Daoy (cell line): ENCODE measurements at regions not wholly inside any gene's neighbourhood (a gene's known extent, or its start where the extent isn't known, plus 50 kb on each side); places are given as distances from the start of the nearest gene placed in this dataset.
A peak's percentile ranks its signal among the peaks of the same experiment; 100 is the strongest.
"Not testable (repeated sequence)": the region's sequence is repeated elsewhere in the genome, so short reads cannot be mapped to it uniquely, and the experiment has no call there.

Experiments
- DNase-seq: peaks from one replicate; pipeline ENCODE4 v3.0.0-alpha.2; 2015; ENCODE audit warnings: low read depth

DNA sequence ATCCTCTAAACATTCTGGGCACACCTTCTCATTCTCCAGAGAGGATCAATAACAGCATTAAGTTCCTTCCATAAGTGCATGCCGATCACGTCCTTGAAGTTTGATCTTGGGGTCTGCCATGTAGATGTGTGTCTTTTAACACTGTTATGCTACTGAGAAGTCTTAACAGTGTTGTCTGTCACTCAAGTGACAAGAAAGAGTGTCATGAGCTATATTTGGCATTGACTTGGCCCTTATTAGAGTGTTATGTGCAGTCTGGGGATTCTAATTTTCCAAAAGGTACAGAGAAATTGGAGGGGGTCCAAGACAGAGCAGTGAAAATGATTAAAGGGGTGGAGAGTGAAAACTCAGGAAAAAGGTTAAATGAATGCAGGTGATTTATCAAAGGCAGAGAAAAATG lies 107.1 kb upstream of the OPCML start:
- no peak for DNase-seq

DNA sequence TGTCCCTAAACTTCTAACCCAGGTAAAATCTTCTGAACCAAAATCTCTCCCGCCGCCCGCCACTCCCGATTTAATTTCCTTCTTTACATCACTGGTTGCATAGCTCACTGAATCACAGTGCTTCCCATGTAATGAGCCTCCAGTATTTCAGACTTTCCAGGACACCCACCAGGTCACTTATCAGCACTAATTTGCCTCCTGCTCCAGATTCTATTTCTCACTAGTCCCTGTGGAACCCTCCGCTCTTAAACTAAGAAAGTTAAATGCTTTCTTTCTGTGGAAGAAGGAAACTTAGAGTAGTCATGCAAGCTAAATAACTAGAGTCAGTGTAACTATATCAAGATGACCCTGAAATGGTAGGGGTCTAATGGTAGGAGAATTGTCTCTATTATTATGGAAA lies 106.6 kb upstream of the OPCML start:
- DNase-seq, result no peak

DNA sequence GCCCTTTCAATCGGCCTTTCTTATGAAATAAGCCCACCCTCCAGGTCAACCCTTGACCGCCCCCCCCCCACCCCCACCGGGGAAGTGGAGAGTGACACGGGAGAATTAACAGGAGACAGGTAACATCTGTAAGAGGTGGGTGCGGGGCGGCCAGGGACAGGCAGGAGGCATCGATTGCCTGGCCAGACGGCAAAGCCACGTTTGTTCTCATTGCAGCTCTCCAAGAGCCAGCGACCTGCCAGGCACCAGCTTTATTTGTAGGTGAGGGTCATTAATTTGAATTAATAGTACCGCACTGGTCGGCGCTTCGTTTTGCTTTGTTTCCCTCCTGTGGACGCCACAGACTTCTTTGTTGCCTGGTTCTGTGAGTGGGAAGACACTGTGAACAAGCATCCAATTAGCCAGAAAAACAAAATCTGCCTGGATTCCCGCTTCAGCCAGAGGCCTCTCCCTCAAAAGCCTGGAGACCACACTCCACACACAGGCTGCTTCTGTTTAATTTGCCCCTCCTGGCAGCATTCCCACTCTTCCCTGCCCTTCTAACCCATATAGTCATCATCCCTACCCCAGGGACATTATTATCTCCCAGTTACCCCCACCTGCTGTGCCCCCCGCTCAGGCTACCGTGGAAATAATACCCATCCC lies 104.5 kb upstream of the OPCML start:
- no peak for DNase-seq

DNA sequence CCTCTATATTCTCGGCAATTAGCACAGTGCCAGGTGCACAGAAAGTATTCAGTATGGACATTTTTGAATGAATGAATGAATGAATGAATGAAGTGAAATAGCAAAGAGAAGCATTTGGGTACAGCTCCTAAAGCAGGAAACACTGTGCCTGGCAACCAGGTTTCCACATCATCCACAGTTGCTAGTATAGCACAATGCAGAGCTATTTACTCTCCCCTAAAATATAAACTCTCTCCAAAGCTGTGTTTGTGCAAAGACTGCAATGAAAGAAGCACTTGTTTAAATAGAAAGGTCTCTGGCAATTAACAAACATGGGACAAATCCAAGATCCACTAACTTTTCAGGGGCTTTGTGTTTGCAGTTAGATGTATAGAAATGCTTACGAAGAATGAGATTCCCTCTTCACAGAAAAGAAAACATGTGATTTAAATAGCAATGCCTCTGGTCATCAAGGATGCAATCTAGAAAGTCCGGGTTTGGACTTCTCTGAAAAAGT lies 103.0 kb upstream of the OPCML start:
- no peak for DNase-seq

DNA sequence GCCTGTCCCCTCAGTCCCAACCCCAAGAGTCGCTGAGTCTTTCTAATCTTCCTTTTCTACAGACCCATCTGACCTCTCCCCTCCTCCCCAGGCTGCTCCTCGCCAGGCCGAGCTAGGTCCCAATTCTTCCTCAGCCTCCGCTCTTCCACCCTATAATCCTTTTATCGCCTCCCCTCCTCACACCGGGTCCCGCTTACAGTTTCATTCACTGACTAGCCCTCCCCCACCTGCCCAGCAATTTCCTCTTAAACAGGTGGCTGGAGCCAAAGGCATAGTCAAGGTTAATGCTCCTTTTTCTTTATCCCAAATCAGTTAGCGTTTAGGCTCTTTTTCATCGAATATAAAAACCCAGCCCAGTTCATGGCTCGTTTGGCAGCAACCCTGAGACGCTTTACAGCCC lies 96.1 kb upstream of the OPCML start:
- DNase-seq, result not testable (repeated sequence)

DNA sequence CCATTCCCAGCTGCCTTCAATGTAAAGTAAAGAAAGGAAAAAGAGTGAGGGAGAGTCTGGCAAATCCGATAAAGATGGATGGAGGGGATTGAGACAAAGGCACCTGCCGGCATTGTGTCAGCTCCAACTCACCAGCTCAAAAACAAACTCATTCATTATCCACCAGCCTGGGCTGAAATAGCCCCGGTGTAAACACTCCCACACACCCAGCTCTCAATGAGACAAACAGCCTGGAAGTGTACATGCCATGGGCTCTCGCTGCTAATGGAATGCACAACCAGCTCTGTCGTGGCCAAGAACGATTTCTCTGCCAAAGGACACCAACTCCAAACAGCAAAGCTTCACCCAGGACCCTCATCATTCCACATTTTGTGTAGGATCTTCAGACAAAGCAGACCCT lies 89.3 kb upstream of the OPCML start:
- no peak for DNase-seq

DNA sequence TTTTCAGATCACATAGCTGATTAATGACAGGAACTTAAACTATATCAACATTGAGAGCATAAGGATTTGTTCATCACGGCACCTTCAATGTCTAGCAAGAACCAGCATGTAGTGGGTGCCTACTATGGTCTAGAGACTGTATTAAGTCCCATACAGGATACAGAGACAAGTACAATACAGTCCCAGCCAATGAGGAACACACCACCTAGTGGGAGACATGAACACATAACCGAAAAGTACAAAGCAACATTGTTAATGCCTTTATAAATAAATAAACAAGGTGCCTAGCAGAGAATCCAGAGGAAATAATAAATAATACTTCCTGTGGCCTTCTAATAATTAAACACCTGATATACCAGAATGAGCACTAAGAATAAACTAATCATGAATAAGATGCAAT lies 87.7 kb upstream of the OPCML start:
- peak; percentile 16 for DNase-seq

DNA sequence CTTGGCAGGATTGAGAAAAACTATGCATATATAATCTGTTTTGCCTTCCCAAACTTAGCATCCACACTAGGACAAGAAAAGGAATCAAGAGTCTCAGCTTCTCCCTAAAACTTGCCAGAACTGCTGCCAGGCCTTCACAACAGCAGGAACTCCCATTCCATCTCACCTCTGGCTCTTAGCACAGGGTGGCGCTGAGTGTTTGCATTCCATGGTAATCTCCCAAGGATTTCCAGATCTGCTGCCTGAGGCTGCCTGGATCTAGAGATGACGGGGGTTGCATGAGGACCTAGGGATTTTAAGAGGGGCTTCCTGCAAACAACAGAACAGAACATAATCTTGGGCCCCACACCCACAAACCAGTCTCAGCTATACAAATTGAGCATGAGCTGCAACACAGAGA lies 87.1 kb upstream of the OPCML start:
- DNase-seq, result no peak

DNA sequence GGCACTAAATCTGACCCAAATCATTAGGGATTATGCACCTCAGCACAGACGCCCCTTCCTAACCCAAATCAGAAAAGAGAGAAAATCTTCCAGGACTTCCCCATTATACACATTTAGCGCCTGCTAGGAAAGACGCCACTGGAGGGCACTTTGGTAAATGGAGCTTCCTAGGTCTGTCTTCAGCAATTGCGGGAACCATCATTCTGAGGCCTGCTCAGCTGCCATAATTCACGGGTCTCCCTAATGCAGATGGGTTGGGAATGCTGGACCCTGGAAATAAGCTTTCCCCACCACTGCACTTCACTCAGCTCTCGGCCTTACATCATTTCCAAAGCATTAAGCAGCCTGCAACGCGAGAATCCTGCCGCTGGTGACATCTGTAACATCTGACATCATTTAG lies 86.2 kb upstream of the OPCML start:
- DNase-seq, result no peak

DNA sequence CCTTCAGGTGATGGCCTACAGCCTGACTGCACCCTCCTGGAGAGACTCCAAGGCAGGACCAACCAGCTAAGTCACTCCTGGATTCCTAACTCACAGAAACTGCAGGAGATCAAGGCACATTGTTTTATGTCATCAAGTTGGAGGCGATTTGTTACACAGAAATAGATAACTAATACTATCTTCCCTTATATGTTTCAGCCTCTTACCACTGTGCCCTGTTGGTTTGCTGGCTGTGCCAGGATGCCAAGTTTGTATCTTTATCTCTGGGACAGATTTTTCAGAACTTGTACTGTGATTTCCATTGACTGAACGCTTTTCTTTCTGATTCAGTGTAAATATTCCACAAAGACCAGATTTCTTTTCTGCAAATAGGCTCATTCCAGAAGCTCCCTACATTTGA lies 76.2 kb upstream of the OPCML start:
- DNase-seq, result no peak

DNA sequence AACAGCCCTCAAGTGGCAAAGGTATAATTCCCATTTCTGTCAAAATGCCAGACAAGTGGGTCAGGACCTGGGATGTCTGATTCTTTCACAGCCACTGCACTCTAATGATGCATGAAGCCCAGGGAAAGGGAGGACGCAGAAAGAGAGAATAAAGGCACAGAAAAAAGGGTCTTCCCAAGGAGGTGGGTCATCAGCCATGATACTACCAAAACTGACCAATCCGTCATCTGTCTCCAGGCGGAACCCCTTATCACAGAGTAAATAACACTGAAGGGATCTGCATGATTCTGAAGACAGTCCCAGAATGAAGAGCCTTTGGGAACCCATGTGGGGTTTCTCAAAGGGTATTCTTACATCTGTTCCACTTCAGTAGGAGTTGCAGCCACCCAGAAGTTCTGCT lies 73.8 kb upstream of the OPCML start:
- no peak for DNase-seq

DNA sequence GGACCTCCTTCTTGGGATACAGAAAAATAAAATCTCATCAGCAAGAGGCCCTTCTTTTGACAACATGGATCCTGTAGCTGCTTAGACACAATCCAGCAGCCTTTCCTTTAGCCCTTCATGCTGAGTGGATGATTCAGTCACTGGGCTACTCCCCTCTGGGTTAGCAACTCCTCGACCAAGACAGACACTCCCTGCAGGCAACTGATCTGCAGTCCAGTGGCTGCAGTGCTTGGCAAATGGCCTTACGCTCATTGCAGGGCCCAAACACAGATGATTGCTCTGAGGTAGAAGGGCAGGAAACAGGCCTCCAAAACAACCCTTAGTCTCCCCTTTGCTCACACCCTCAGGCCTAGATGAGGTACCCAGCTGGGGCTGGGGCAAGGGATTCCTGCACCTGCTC lies 73.2 kb upstream of the OPCML start:
- DNase-seq, result no peak

DNA sequence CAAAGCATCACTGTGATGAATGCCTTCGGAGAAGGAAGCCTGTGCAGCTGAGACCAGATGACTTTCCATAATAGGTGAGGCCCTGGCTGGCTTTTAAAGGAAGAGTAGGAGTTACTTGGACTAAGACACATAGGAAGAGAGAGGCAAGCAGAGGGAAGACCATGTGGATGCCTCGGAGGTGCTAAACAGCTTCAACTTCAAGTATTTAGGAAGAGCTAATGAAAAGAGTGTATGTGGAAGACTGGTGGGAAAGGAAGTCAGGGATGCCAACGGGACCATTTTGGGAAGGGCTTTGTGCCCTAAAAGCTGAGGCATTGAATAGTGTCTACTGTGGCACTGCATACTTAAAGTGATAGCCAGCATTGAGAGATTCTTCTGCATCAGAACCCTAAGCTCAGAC lies 69.3 kb upstream of the OPCML start:
- no peak for DNase-seq

DNA sequence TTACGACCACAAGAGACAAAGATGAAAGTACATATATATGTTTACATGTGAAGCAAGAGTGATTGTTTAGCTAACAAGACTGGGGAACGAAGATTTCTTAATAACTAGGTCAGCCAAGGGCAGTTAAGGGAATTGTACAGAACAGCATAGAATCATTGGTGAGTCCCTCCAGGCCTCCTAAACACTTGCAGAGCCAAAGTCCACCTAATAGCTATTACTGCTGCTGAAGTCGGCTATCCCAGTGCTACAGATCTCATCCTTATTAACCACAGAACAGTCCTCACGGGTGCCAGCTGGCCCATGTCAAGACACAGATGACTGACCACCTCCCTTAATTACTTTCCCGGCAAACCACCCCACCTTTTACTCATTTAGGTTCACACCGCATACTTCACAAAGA lies 68.5 kb upstream of the OPCML start:
- DNase-seq, result no peak

DNA sequence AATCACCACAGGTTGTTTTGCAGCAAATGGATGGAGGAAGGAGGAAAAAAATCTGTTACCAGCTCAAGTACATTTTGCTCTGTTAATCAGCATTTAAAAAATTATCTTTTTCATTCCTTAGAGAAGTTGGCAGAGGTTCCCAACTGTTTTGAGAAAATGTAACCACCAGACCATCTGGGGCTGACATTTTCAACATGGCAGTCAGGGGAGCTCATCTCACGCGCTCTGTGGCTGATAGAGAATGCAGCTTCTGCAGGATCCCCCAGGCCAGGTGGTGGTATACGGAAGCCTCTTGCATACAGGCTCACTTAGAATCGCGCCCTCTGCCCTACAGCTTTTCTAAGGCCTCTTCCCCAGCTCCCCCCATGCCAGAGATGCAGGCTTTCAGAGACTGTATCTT lies 68.0 kb upstream of the OPCML start:
- DNase-seq, result no peak

DNA sequence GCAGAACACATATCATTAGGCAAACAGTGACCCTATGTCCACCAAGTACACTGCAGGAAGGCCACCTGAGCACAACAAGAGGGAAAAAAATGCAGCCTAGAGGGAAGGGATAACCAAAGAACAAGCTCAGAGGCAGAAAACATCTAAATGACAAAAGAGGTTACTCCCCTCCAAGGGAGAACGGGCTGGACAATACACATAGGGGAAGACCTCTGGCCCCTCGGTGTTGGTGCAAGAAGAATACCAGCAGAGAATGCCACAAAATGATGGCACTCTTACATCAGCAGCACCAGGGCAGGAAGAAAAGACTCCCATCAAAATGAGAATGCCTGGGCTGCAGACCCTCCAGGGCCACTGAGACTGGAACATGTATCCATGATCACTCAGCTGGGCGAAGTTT lies 66.6 kb upstream of the OPCML start:
- DNase-seq, result no peak

DNA sequence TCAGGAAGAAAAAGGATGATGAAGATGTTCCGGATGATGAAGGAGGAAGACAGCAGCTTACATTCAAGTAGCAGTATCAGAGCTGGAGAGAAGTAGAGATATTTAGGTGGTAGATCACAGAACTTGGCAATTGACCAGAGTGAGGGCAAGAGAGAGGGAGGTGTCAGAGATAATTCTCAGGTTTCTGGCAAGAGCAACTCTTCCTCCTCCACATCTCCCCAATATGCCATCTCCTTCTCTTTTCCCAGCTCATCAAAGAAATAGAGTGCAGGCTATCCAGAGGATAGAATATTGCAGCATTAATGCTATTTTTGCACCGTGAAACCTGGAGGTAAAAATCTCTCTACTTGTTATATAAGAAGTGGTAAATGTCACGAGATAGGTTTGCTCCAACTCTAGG lies 64.9 kb upstream of the OPCML start:
- DNase-seq, result no peak

DNA sequence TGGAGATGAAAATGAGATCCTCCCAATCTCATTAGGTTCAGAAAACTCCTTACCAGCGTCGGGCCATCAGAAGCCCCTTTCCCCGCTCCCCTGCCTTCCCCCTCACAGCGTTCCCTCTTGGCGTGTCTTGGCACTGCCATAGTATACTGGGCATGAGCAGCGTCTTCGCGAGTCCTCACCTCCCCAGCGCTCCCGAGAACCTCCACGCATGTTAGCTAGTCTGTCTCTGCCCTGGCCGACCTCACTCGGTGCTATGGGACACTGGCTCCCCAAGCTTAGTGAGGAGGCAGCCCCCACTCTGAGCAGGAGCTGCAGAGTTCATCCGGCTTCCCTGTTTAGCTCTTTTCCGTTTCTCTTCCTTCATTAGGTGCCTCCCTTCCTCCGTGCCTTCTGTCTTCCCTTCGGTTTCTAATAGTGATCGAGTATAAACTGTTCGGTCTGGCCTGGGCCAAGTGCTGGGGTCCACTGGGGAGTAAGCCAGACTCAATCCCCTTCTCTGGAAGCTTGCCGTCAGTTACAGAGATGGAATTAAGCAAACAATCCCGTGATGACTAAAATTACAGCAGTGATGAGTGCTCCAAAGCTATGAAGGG lies 63.8 kb upstream of the OPCML start:
- no peak for DNase-seq

DNA sequence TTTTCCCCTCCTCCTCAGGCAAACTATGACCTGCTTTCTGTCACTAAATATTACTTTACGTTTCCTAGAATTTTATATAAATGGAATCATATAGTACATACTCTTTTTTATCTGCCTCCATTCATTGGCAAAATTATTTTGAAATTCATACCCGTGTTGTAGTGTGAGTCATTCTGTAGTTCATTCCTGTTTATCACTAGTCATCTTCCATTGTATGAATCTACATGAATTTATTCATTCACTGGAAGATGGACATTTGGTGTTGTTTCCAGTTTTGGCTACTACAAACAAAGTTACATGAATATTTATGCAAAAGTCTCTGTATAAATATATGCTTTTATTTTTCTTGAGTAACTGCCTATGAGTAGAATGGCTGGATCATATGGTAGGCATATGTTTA lies 60.7 kb upstream of the OPCML start:
- no peak for DNase-seq

DNA sequence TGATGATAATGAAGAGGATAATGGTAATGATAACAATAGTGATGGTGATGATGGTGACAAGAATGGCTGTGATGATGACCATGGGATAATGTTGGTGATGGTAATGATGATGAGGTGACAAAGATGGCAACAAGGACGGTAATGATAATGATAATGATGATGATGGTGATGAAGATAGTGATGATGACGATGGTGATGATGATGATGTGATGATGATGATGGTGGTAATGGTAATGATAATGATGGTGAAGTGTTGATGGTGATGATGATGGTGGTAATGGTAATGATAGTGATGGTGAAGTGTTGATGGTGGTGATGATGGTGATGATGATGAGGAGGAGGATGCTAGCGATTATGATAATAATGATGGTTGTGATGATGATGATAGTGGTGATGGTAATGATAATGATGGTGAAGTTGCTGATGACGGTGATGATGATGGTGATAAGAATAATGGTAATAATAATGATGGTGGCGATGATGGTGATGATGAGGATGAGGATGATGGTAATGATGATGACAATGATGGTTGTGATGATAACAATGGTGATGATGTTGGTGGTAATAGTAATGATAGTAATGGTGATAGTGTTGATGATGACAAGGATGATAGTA lies 54.7 kb upstream of the OPCML start:
- no peak for DNase-seq

DNA sequence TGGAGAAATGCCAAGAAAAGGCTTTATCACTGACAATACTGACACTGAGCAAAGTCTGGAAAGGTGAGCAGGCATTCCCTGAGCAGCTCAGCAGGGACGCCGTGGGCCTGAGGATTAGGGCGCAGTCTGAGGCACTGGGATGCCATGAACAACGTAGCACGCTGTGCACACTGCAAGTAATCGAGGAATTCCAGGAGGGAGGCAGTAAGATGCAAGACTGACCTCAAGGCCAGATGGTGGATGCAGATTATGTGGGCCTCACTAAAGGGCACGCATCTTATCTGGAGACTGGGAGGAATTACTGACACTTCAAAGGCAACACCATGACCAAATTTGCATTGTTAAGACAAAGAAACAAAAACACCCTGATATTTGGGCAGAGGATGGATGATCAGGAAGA lies 50.4 kb upstream of the OPCML start:
- no peak for DNase-seq

DNA sequence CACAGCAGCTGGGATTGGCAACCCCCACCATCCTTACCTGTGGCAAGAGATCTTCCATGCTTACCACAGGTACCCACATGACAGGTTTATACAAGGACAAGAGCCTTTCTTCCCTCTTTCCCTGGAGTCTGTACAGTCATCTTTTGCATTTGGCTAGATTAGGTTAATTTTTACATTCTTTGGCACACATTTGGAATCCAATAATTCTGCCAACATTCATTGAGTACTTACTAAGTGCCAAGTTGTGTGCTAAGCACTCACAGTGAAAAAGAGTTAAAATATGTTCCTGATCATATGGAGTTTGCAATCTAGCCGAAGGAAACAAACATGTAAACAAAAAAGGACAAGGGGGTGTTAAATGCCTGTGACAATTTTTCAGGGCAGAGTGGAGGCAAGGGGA lies 50.0 kb upstream of the OPCML start:
- DNase-seq, result no peak
